HG03442 (cell line): ENCODE measurements at regions not wholly inside any gene's neighbourhood (a gene's known extent, or its start where the extent isn't known, plus 50 kb on each side); places are given as distances from the start of the nearest gene placed in this dataset.
"Not testable (repeated sequence)": the region's sequence is repeated elsewhere in the genome, so short reads cannot be mapped to it uniquely, and the experiment has no call there.

Experiments
- ATAC-seq: cut with Tn5 transposase; IDR thresholded peaks from one replicate; pipeline ENCODE4 v1.9.1; 2021; ENCODE audit warnings: mild to moderate bottlenecking, moderate library complexity; ENCODE audit not compliant: unreplicated experiment

- ATAC-seq = no peak
Measured at GRCh38 chr5:102663749-102664530, 91.2 kb upstream of the PAM start.

- ATAC-seq = no peak
Measured at GRCh38 chr5:102664616-102665335, 90.3 kb upstream of the PAM start.

GRCh38 chr5:102666164-102666946 is 88.8 kb upstream of the PAM start:
- no peak for ATAC-seq

GRCh38 chr5:102668220-102668932 is 86.7 kb upstream of the PAM start:
- no peak for ATAC-seq

GRCh38 chr5:102670224-102670836 is 84.8 kb upstream of the PAM start:
- no peak for ATAC-seq

GRCh38 chr5:102671033-102671734 is 83.9 kb upstream of the PAM start:
- ATAC-seq = not testable (repeated sequence)

- ATAC-seq = no peak
Measured at GRCh38 chr5:102678267-102679058, 76.6 kb upstream of the PAM start.

GRCh38 chr5:102681403-102681983 is 73.6 kb upstream of the PAM start:
- ATAC-seq = peak; percentile 98

GRCh38 chr5:102682101-102682647 is 72.9 kb upstream of the PAM start:
- ATAC-seq = no peak

- not testable (repeated sequence) for ATAC-seq
Measured at GRCh38 chr5:102688076-102688475, 67.0 kb upstream of the PAM start.

GRCh38 chr5:102688581-102689342 is 66.3 kb upstream of the PAM start:
- not testable (repeated sequence) for ATAC-seq

GRCh38 chr5:102690910-102691309 is 64.2 kb upstream of the PAM start:
- no peak for ATAC-seq

GRCh38 chr5:102691434-102691833 is 63.7 kb upstream of the PAM start:
- no peak for ATAC-seq

GRCh38 chr5:102700120-102700831 is 54.8 kb upstream of the PAM start:
- ATAC-seq = no peak

GRCh38 chr5:102700916-102701315 is 54.2 kb upstream of the PAM start:
- ATAC-seq = no peak

- ATAC-seq = no peak
Measured at GRCh38 chr5:102701748-102702147, 53.4 kb upstream of the PAM start.
